HG03565 (cell line): ENCODE measurements at regions not wholly inside any gene's neighbourhood (a gene's known extent, or its start where the extent isn't known, plus 50 kb on each side); places are given as distances from the start of the nearest gene placed in this dataset.

Experiments
- ATAC-seq: cut with Tn5 transposase; IDR thresholded peaks from one replicate; pipeline ENCODE4 v1.9.1; 2021; ENCODE audit warnings: mild to moderate bottlenecking, moderate library complexity; ENCODE audit not compliant: unreplicated experiment

DNA sequence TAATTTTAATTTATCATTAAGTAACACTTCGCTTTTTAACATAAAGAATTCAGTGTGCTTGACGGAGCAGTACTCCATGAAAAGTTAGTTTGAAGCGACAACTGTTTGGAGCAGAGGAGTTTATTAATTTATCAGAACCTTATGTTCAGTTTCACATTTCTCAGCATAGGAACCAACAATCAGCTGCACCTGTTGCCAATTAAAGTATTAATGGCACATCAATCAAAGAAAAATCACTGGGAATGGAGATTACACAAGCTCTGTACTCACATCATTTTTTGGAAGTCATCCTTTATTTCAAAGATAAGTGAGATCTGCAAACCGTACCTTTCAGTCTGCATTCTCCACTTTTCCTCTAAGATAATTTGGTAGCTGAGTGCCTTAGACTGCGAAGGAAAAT lies 344.6 kb downstream of the LMO4 start:
- ATAC-seq = no peak

DNA sequence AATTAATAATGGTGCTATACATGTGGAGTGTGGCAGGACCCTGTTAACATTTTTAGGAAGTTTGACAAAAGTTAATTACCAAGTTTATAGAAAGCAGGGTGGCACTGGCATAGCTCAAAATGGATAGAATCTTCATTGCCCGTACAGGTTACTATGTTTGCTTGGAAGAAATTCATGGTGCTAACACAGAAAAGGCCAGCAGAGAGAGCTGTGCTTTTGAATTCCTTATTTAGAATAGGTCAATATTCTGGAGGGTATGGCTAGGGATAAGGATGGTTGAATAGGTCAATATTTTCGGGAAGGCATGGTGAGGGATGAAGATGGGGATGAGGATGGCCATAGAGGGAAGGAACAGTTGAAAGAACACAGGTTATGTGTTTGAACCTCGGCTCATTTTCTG lies 345.1 kb downstream of the LMO4 start:
- no peak for ATAC-seq

DNA sequence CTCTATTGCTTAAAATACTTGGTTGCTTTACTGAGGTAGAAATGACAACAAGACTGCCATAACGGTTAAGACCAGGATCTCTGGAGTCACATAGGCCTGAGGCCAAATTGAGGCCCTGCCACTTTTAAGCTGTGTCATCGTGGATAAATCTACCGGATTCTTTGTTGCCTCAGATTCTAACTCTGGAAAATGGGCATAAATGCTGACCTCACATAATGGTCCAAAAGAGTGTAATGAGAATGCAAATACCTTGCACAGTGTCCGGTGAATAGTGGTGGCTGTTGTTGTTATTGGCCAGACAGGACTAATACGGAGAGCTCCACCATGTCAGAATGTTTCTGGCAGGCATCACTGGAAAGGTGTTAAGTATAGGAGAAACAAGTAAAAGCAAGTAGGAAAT lies 346.1 kb downstream of the LMO4 start:
- no peak for ATAC-seq

DNA sequence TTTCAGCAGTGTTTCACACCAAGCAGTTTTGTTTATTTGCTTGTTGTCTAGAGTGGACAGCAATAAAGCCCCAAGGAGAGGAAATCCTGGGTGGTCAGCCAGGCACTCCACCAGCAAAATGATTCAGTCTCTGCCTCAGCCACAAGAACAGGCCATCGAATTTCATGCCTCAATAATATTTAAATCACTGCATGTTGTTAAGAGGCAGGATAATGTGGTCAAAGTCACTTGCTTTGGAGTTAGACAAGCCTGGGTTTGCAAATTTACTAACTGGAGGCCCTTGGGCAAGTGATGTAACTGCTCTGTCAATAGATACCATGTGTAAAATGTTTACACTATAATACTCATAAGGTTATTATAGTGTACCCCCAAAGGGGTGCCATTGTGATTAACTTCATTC lies 349.6 kb downstream of the LMO4 start:
- no peak for ATAC-seq

DNA sequence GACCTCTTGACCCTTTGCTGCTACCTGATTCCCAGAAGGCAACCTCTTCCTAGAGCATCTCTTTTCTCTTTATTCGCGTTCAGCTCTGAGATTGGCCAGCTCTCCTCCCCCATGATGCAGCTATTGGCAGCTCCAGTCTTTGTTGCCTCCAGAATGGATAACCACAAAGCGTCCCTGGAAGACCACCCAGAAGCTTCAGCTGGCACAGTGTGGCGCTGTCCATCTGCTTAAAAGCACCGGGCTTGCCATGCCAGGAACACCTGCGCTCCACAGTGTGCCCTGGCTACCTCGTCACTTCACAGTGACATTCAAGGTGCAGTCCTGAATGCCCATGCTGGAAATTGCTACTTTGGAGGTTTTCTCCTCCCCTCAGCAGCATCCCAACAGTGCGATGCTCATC lies 353.9 kb downstream of the LMO4 start:
- ATAC-seq = no peak

DNA sequence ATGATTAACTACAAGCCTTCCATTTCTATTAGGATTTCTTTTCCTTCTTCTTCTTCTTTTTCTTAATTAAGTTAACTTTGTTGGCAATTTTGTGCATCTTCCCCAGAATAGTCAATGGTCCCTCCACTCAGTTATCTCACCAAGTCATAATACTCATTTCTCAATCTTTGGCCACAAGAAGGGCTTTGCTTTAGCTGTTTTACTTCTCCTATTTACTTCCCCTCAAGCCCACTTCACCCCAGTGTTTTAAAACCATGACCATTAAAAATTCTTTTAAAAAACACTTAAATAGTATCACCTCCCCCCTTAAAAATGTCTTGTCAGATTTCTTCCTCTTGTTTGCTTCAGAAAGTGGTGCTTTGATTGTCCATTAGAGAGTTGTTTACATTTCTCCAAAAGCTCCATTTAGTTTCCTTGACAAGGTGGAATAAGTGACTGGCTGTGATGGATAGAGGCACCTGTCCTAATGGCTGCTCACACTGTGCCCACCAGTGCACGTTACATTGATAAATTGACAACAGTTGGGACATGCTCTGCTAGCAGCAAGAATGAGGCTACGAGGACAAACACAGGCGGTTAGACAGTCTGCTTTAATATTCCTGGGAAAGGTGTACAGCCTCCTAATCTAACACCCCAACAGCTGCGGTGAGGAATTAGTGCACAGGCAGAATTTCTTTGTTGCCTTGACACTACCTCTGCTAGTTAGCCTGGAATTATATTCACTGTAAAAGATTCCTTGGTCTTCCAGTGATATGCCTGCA lies 354.7 kb downstream of the LMO4 start:
- ATAC-seq = no peak

DNA sequence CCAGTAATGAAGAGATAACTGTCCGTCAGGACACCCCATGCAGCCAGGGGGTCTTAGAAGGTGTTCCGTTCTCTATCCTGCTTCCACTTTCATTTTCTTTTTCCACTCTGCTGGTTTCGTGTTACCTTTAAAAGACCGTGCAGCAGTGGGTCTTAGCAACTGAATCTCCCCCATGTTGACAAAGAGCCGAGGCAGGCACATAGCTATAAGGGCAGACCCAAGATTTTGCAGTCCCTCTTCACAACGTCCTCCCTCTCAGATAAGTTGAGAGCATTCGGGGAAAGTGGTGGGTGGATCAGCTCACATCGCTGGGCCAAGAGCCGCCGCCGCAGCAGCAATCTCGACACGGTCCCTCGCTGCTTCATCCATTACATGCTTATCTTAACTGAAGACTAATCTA lies 355.5 kb downstream of the LMO4 start:
- no peak for ATAC-seq

DNA sequence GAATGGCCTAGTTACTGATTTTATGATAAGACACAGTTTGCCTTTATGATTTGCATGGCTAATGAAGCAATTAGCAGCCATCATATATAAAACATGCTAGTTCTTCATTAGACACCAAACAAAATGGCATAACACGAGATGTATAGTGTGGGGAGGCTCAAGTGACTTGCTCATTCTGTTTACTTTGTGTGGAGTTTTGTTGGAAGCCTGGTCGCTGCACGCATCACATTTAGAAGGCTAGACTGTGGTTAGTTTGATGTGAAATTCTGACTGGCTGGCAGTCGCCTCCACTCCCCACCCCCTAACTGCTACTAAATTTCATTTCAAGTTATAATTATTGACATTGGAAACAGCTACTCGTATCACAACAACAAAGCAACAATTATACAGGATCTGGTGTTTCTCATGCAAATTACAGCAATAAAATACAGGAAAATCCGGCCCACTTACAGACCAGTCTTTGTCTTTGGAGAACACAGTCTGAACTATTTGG lies 356.1 kb downstream of the LMO4 start:
- no peak for ATAC-seq

DNA sequence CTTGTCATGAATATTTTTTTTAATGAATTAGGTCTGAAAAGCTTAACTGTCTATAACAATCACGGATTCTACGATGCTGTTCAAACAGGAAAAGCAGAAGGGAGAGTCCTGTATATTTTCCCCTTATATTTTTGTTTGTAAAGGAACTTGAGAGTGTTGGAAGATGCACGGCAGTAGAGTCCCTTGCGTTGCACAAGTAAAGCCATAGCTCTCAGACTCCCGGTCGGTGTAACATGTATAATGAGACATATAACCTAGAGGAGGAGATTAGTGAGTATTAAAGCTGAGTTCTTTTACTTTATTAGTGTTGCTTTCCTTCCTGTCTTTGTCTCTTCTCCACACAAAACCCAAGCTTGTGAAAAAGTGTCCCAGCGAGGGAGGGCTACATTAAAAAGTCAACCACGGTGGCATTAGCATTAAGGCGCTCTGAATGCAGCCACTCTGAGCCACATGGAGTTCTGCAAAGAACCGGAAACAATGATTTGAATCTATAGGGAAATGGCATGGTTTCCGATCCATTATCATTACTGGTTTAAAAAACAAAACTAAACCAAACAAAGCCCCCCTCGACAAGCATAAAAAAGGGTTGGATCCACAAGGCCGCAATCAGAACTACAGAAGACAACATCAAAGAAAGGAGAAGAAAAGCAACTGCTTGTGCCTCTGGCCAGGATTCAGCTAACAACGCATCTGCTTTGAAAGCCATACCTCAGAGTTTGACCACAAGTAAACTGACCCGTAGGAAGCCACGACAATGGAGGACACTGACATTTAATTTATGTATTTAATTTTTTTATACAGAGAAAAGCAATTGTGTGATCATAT lies 356.8 kb downstream of the LMO4 start:
- no peak for ATAC-seq

DNA sequence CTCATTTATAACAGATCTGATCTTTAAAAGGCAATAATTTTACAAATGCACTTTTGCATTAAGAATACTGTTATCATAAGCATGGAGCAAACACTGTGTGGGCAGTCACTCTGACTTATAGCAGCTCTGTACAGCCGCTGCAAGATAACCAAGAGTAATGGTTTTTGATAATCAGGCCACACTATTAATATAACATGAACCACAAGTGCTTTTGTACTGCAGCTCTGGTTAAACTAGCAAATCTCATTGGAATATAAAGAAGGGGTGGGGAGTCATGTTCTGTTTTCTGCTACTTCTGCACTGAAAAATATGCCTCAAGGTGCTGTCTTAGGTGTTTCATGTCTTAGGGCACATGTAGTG lies 357.4 kb downstream of the LMO4 start:
- ATAC-seq = no peak

DNA sequence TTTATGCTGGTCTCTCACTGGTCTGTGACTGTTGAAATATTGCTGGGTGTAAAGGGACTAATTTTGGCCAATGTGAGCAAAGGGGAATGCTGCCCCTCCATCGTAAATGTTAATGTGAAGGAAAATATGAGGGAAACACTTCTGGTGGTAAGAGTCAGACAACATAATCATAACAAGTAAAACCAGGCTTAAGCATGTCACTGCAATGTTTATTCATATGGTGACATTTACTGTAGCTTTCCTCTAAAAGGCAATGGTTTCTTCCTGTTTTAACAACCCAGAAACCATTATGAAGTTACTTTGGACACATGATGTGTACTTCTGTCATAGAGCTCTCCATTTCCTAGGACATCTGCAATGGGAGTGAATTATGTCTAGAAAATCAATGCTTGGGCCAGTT lies 358.0 kb downstream of the LMO4 start:
- ATAC-seq = no peak

DNA sequence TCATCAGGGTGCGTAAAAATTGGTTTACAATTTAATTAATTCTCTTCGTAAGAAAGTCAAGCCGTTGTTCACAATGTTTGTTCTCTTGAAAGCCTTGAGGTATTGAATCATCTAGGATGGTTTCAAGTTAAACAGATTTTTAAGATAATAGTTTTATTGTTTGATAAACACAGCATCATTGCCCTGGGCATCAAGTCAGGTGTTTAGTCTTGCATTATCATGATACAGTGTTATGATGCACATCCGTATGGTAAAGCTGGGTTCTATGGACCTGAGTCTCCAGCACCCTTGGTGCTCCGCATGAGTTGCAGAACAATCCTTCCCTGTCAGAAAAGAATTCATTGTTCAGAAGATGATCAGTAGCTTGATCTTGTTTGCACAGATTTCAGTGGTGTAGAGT lies 359.5 kb downstream of the LMO4 start:
- no peak for ATAC-seq

DNA sequence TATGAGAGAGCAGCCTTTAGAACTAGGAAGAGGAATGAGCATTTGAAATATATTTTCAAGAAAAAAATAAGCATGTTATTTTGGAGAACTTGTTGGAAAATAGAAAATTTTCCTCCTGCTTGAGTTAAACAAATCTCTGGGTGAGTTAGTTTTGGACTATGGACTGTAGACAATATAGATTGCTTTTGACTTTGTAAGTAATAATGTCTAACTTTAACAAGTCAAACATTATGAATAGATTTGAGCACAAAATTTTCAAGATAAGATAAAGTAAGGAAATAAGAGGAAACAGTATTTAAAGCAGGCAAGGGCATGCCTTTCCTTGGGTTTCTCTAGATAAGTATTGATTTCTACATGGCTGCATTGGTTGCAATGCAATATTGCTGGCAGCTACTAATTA lies 360.8 kb downstream of the LMO4 start:
- ATAC-seq = no peak

DNA sequence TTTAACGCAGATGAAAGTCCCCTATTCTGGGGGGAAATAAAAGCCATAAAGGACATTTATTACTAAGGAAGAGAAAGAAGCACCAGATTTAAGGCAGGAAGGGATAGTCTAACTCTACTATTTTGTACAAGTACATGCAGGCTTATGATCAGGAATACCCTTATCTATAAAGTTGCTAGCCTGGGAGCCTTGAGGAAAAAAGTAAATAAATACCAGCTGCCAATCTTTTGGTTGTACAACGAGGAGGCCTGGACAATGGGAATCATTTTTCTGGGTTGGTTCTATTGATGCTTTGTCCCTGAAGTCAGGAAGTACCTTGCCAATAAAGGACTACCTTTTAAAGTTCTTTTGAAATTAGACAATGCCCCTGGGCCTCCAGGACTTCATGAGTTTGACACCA lies 367.8 kb downstream of the LMO4 start:
- ATAC-seq = no peak

DNA sequence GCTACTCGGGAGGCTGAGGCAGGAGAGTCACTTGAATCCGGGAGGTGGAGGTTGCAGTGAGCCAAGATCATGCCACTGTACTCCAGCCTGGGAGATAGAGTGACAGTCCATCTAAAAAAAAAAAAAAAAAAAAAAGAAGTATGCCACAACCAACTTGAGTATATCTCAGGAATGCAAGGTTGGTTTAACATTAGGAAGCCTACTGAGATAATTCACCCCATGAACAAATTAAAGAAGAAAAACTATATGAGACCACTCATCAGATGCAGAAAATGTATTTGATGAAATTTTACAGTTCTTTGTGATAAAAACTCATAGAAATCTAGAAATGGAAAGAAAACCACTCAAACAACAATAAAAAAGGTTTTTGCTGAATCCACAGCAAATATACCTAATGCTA lies 373.8 kb downstream of the LMO4 start:
- no peak for ATAC-seq

DNA sequence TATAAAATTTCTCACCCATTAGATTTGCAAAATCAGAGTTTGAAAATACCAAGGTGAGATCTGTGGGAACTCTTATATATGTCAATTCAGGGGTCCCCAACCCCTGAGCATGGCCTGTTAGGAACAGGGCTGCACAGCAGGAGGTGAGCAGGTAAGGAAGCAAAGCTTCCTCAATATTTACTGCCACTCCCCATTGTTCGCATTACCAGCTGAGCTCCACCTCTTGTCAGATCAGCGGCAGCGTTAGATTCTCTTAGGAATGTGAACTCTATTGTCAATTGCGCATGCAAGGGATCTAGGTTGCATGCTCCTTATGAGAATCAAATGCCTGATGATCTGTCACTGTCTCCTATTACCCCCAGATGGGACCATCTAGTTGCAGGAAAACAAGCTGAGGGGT lies 376.6 kb downstream of the LMO4 start:
- ATAC-seq = no peak

DNA sequence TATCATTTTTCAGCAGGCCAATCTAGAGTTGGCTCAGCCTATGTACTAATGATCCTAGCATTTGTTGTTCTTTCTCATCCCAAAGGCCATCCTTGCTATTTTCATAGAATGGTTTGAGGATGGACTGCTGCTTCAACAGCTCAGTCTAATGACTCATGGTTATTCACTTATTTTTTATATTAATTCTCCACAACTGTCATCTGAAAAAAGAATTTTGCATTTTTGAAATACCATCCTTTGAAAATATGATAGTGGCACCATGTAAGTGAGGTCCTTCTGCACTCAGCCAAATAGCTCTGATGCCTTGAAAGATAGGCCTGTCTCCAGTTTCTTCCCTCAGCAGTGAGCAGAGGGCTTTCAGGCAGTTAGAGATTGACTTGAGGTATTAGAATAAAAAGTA lies 377.5 kb downstream of the LMO4 start:
- no peak for ATAC-seq

DNA sequence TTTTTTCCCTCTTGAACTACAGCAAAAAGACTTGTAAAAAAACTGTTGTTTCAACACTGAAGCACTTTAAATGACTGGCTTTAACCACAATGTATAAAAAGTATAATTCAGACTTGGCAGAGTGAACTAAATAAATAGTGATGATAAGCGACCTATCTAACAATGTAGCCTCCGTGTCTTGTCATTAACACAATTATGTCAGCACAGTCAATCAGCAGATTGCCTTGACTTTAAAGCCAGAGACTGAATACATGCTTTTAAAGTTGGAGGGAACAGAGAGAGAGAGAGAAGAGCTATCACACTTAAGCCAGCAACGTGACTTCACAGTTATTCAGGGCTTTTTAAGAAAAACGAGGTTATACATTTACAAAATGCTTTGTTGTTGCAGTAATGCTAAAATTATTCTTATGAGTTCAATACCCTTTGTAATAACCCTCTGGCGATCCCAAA lies 378.1 kb downstream of the LMO4 start:
- ATAC-seq = no peak

DNA sequence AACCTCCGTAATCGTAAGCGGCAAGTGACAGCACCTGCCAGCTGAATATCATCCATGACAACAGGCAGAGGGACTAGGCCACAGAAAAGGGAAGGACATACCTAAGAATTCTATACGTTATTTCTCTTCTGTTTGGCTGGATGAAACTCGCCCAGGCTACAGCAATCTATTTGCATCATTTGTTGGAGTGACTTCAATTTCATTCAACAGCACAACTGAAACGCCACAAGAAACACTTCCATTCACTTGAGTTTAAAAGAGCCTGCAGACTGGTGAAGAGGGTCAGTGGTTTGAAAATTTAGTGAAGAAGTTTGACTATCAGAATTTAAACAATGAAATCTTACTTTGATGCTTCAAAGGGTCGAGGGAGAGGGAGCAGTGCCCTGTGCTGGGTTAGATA lies 378.7 kb downstream of the LMO4 start:
- no peak for ATAC-seq

DNA sequence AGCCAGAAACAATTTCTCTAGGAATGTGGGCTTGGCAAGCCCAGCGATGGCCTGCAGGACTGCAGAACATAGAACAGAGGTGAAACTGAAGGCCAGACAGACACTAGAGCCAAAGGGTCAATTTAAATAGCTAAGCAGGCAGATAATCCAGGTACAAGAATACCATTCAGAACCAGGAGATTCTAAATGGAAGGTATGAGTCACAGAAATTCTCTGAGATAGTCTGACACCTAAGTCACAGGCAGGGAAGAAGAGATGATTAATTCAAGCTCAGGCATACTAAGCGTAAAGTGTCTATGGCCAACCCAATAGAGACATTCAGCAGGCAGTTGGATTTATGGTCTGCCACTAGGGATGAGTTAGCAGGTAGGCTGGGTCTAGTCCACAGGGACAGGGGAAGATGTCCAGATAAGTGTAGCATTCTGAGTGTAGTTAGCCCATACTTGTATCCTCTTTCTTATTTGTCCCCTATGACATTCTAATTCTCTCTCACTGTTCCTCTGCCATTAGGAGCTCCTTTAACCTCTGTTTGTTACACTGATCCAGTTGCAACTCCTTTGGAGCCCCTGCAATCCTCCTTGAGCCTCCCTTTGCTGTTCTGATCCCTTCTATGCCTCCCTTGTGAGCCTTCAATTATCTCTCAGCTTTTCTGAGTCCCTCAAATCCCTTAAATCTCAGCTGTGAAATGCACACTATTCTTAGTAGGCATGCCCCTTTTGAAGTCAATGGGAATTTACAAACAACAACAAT lies 383.8 kb downstream of the LMO4 start:
- ATAC-seq = no peak

DNA sequence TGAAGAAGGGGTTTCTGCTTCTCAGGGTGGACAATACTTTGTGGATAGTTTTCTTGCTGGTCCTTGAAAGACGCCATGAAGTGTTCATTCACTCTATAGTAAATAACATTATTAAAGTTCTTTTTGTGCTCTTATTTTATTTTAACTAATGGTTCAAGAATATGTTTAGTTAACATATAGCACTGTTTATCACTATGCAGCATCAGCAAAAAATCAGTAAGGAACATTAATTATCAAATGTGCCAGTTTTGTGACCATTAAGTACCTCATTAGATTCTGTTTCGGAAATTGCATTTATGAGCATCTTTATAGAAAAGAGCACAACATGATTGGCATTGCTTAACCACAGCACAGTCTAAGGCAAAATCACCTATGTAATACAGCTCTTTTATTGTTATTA lies 385.6 kb downstream of the LMO4 start:
- no peak for ATAC-seq

DNA sequence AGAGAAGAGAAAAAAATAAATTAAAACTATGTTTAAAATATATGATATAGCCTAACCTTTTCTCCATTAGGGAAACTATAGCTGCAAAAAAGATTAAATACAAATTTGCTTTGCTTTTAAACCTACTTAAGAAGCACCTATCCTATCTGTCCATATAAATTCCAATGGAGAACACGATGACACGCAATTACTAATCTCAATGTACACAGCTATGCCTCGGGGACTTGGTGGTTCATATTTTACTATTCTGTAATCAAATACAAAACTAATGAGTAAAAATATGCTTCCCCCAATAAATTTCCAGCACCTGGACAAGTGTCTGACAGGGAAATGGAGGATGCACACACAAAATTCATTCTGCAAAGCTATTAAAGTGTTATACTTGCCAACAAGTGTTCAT lies 386.4 kb downstream of the LMO4 start:
- no peak for ATAC-seq
